Ammon's horn (tissue), 1 donor: ENCODE measurements at regions not wholly inside any gene's neighbourhood (a gene's known extent, or its start where the extent isn't known, plus 50 kb on each side); places are given as distances from the start of the nearest gene placed in this dataset.
"Not testable (repeated sequence)": the region's sequence is repeated elsewhere in the genome, so short reads cannot be mapped to it uniquely, and the experiment has no call there.

ENCODE experiments used
- DNase-seq: peaks from one replicate; pipeline ENCODE4 v3.0.0-alpha.2; 2016; ENCODE audit warnings: low spot score

DNA sequence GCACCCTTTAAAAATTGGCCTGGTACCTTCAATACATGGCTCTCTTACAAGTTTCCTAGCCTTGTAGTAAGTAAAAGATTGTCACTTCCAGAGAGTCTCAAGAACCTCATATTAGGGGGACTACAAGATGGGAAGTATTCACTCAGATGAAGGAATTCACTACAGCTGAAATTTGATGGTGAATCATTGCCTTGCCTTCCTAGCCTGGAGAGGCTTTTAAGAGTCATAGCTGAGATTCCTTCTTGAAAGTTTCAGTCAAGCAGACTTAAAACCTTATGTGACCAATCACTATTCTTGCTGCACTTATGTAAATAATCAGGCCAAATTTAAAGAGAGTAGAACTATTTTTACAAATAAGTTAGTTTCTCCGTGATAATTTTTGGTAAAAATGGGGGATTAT, 451.6 kb downstream of the TRHDE start:
- no peak for DNase-seq

DNA sequence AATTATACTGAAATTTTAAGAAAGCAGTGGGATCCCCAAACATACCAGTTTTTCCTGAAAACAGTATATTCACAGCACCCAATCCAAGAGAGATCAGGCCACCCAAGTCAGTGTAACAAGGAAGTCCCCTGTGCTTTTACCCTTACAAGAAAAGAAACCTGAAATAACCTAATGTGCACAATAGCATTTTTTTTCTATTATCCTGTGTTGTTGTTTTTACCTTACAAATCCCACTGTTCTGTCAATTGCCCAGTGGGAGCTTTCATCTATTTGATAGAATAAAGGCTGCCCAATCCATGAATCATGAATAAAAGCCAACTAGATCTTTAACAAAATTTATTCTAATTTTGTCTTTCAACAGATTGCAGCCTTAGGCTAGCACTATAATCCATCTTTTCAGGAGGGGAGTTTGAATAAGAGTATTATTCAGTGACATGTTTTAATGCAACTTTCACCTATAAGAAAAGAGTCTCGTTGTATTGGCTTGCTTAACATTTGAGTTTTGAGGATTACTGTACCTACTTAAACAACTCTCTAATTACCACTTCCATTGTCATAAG, 457.4 kb downstream of the TRHDE start:
- DNase-seq, result no peak

DNA sequence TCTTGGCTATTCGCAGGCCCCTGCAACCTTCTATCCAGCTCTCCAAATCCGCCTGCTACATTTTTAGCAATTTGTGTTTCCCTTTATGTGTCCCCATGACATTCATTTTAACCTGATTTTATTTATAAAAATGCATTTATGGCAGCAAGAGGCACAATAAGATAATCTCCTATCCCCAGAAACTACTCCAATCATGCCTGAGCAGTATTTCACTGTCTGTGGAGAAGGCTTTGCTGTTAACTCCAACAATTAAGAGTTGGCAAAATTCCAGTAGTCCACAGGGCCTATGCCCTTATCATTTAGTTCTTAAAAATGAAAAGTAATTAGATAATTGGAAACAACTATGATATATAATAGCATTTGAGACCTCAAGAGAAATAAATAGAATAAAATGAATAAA, 462.4 kb downstream of the TRHDE start:
- DNase-seq, result no peak

DNA sequence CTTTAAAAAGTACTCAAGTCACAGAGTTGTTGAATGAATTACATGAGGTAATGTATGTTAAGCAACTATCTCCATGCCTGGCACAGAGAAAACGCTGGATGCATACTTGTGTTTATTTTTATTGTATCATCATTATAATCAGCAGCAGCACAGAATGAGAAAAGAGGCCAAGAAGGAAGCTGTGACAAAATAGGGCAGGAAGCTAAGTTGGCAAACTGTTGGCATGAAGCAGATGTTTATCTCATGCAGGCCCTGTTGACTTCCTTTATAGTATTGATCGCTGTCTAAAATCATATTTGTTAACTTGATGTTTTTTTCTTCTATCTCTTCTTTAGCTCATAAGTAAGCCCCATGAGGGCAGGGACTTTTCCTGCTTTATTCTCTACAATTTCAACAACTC, 466.6 kb downstream of the TRHDE start:
- DNase-seq, result no peak

DNA sequence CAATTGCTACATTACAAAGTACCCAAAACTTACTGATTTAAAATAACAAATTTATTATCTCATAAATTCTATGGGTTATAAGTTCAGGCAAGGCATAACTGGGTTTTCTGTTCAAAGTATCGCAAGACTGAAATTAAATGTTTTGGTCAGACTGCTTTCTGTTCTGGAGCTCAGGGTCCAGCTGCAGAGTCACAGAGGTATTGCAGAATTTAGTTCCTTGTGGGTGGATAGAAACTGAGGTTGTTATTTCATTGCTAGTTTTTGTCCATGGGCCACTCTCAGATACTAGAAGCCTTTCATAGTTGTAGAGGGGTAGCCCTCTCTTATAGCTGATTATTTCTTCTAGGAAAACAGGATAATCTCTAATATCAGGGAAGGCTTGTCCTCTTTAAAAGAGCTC, 467.9 kb downstream of the TRHDE start:
- DNase-seq, result no peak

DNA sequence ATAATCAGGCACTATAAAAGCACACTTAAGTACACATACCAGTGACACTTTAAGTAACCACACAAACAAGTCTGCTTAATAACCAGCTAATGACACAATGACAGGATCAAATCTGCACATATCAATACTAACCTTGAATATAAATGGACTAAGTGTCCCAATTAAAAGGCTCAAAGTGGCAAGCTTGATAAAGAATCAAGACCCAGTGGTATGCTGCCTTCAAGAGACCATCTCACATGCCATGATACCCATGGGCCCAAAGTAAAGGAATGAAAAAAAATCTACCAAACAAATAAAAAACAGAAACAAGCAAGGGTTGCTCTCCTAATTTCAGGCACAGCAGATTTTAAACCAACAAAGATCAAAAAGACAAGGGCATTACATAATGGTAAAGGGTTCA, 470.4 kb downstream of the TRHDE start:
- no peak for DNase-seq

DNA sequence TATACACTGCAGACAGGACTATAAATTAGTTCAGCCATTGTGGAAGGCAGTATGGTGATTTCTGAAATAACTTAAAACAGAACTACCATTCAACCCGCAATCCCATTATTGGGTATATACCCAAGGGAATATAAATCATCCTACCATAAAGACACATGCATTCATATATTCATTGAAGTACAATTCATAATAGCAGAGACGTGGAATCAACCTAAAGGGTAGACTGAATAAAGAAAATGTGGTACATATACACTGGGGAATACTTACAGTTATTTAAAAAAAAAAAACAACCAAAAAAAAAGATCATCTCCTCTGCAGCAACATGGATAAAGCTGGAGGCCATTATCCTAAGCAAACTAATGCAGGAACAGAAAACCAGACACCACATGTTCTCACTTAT, 473.9 kb downstream of the TRHDE start:
- DNase-seq, result no peak

DNA sequence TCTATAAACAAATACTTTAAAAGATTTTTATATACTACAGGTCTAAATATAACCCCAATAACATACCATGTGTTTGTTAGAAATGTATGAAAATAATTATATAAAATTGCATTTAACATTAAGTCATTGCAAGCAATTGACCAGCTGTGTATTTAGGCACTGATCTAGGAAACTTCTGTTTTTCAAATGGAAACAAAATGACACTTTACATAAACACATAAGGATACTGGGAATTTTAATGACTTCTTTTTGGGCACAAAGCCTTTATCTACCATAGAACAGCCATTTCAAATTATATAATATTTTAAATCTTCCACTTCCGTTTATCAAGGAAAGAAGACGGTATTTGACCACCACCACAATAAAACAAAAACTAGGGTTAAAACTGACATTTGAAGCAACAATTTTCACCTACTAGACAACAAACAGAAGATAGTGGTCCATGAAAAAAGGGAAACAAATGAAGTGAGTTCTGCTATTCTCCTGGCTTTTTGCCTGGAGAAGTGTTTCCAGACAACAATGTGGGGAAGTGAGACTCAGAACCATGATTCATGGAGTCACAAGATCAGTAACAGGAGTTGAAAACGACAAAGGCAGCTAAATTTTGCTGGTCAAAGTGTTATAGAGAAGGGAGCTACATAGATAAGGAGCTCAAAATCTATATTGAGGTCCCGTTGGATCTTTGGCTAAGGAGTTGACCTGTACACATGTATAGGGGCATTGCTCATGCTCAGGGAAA, 475.1 kb downstream of the TRHDE start:
- peak; percentile 63 for DNase-seq

DNA sequence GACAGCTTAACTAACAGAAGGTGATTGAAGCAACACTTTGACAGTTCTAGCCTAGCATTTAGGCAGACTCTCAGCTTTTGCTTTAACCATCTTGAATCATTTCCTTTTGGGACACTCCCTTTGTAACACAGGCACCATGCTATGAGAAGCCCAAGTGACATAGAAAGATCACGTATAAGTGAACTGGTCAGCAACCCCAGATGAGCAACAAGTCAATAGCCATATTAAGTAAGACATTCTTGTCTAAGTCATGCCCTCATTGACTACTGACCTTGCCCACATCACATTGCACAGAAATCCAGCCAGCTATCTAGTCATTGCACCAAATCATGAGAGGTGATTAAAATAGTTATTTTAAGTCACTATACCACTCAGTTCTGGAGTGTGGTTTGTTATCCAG, 476.8 kb downstream of the TRHDE start:
- no peak for DNase-seq

DNA sequence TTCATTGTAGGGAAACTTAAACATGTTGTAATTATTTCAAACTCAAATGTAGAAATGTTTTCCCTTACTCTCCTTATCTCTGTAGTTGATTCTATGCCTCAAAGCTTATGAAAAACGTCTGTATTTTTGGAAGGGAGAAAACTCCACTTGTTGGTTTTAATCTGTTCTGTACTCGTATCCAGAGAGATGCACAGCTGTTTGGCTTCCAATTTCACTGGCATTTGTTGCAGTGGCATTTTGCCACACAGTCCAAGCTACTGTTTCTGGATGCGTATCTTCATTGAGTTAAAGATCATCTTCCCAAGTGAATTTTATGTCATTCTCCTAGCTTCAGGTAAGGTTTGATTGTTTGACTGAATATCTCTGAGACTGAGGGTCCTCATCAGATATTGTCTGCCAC, 481.4 kb downstream of the TRHDE start:
- DNase-seq, result no peak

DNA sequence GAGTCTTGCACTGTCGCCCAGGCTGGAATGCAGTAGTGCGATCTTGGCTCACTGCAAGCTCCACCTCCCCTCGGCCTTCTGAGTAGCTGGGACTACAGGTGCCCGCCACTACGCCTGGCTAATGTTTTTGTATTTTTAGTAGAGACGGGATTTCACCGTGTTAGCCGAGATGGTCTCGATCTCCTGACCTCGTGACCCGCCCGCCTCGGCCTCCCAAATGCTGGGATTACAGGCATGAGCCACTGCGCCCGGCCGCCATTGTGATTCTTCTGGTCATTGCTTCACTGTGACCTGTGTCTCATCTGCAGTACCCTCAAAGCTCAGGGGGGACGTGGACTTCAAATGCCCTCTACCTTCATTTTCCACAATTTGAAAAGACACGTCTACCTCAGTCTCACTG, 481.9 kb downstream of the TRHDE start:
- not testable (repeated sequence) for DNase-seq

DNA sequence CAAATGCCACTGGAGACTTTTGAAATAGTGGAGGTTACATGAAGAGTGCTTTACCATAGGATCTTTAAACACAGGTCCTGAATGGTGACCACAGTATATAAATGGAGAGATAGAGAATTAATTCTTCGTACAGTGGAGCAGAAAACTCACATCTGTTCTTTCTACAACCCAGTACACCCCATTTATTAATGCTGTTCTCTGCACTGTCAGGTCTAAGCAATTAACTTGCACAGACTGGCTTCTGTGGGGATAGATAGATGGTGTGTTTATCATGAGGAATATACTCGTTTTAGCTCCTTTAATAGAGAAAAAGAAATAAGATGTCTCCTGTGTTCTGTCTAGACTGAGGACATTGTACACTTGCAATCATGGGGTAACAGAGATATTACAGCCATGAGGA, 494.3 kb downstream of the TRHDE start:
- DNase-seq, result no peak

DNA sequence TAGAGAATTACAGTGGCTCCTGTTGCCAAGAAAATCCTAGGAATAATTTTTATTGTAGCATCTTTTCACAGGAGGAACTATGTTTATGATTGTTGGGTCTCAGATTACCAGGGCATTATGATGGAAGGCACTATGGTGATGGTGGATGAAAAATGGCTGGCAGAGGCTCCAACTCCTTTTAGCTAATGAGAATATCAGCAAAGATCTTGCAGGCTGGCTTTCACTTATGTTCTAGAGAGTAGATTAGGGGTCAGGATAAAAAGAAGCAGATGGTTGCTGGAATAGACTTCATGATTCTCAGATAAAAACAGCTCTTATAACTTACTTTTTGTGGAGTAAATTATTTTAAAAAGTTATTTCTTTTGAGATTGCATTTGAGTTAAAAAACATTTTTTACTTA, 501.9 kb downstream of the TRHDE start:
- no peak for DNase-seq

DNA sequence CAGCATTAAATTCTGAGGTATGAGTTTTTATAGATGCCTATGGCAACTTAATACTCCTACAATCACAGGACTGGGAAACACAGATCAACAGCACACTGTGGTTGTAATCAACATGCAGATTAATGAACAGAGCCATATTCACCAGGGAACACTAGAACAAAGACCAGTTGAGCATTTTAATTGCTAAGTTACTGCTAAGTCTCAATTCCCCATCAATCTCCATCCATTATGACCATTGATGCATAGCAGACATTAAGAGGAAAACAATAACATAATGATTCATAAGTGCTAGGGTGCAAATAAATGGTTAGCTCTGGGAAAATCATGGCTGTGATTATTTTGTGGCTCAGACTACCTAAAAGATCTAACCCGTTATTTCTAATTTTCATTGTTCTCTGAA, 505.6 kb downstream of the TRHDE start:
- DNase-seq, result no peak

DNA sequence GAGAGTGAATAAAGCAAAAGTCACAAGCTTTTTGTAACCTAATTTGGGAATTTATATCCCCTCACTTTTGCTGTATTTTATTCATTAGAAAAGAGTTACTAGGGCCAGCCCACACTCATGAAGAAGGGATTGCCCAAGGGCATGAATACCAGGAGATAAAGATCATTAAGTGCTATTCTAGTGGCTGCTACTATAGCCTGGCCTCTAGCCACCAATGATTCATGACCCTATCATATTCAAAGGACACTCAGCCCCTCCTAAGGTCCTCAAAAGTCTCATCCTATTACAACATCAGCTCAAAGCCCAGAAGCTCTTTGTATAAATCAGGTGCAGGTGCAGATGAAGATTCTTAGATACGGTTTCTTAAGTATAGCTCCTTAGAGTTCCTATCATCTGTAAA, 518.1 kb downstream of the TRHDE start:
- DNase-seq, result no peak

DNA sequence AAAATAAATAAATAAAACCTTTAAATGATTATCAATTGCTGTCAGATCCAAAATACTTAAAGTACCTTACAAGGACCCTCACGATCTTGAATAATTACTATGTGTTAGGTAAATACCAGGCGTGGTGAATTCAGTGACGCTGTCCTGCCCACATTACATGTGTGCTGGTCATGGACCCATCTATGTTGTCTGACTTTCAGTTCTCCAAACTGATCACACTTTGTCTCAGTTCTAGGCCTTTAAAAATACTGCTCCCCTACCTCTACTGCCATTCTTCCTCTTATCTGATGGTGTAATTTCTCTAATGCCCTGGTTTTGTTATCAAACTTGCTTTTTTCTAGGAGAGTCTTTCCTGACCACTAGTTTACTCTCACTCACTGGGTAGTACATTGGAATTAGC, 520.7 kb downstream of the TRHDE start:
- peak; percentile 4 for DNase-seq

DNA sequence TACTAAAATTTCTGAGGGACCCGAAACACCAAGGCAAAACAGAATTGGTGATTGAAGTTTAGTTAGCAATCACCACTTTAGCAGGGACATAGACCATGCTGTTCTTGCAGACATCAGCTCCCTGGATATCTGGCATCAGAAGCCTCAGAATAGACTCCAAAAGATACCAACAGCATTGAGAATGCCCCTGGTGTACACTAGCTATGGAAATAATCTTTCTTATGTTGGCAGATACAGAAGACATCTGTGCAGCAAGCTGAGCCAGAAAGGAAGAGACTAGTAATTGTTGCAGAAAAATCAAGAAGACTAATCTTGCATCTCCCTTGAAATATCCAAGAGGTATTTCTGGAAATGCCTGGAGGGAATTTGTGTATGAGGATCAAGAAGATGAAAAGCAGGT, 521.6 kb downstream of the TRHDE start:
- DNase-seq, result no peak

DNA sequence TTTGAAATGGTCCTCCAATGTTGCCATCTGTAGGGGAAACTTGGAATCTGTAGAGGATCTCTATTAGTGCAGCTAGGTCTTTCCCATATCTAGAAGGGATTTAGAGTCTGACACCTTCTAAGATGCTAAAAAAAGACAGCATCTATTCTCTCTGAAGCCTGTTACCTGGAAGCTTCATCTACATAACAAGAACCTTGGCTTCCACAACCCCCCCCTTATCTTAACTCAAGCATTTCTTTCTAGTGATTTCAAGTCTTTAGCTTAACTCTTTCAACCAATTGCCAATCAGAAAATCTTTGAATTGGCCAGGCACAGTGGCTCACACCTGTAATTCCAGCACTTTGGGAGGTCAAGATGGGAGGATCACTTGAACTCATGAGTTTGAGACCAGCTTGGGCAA, 543.3 kb downstream of the TRHDE start:
- no peak for DNase-seq

DNA sequence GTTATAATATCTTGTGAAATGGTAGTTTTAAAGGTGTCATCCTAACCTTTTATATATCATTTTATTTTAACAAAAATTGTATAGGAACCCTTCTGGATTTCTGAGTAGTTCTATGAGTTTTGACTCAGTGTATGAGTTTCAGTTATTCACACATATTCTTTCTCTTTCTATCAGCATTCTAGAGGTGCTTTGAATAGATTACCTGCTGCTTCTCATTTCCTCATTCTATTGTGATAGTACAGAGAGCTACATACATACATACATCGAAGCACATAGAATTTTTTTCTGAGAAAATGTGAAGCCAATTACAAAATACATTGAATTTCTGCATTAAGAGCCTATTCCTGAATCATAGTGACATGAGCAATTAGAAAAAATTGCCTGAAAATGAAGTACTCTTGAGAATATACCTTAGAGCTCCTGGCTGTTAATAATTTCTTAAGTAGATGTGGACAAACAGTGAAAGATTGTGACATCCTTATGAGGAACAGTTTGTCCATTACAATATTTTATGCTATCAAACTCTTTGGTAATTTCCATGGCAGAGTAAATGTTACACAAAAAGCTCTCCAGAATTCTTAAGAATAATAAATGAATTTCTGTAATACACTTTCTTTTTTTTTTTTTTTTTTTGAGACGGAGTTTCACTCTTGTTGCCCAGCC, 556.6 kb downstream of the TRHDE start:
- no peak for DNase-seq

DNA sequence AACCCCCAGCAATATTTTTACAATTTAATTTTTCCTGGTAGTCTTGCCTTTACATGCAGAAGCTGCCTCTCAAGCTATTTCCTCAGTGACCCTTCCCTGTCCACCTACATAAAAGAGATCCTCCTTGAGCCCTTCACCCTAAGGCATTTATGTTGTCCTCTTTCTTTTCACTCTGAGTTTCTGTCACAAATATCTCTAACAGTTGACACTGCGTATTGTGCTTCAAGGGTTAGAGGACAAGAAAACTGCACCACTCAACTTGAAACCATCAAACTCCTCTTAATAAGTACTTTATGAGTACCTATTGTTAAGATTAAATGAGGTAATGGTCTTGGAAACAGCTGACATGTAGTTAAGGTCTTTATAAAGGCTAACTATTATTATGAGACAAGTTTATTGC, 557.7 kb downstream of the TRHDE start:
- DNase-seq, result no peak

DNA sequence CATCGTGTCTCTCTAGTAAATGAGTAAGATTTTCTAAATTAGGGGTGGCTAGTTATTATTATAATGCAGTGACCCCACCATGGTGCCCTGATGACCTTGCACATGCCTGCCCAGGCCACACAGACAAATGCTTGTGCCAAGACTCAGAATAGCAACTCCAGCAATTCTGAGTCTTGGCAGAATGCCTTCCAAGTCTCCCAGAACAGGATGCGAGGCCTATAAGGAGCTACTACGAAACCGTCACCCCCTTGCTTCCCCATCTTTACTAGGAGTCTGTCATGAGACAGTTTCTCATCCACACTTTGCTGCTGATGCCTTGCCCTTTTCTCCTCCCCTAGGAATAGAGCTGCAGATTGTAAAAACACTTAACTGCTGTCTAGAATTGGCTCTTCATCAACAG, 559.9 kb downstream of the TRHDE start:
- peak; percentile 42 for DNase-seq

DNA sequence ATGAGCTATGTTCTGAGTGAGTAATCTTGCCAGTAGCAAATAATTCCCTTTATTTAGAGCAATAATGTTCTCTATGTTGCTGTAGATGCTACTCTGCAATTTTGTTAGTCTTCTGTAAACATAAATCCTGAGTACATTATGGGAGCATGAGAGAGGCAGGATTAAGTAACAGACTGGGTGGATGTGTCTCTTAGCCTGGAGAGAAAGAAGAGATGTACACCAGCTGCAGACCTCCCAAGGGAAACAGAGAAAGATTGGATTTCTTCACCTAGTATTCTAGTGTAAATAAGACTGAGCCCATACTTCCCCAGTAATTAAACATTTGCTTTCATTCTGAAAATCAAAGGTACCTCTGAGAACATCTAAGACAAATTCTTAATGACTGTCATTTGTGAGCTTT, 564.0 kb downstream of the TRHDE start:
- no peak for DNase-seq

DNA sequence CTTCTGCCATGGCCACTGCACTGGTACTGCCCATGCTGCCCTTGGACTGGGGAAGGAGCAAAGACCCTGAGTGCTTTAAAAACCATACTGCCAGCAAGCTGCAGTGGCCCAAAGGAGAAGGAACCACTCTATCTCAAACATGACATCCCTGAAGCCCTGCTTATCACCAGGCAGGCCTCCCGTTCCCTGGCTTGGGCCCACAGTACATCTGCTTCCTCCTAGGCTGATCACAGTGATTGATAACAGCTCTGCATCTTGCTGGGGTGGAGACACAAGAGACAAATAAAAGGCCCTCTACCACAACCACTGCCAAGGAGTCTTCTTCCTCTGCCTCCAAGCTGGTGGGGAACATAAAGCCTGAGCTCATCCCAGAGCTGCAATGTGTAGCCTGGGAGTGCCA, 567.5 kb downstream of the TRHDE start:
- peak; percentile 17 for DNase-seq

DNA sequence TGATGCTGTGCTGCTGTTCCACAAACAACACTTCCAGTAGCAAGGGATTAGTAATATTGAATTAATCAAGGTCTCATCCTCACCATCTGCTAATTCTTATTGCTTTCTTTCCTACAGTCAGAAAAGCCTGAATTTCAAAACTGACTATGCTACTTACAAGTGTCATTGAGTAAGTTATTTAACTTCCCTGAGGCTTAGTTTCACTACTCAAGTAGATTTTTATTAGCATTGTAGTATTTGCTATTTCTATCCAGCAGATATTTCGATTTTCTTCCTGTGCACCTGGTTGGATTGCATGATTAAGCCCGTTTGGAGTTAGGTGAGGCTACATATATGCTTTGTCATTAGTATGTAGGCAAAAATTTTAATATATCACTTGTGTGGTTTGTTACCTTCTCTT, 591.5 kb downstream of the TRHDE start:
- DNase-seq, result no peak
